Esophagus muscularis mucosa (tissue), 4 donors: ENCODE measurements at regions not wholly inside any gene's neighbourhood (a gene's known extent, or its start where the extent isn't known, plus 50 kb on each side); places are given as distances from the start of the nearest gene placed in this dataset.

Source experiments
- DNase-seq: peaks from one replicate; pipeline ENCODE4 v3.0.0-alpha.2; 2017; ENCODE audit errors: extremely low spot score
- H3K27ac ChIP-seq, 4 donors: fragments of 200-600 bp; sonication (generic); replicated peaks in 1 of 4; 1 replicate in 3 of 4; 2 replicates in 1 of 4; pipeline ENCODE4 v1.5.1; 2016 to 2019; ENCODE audit warnings: mild to moderate bottlenecking in 1 of 4
- H3K27me3 ChIP-seq, 4 donors: fragments of 200-600 bp; sonication (generic); one replicate each; pipeline versions ENCODE4 v1.5.1 to v1.6.0; 2016 to 2019
- H3K36me3 ChIP-seq, 4 donors: fragments of 200-600 bp; sonication (generic); one replicate each; pipeline ENCODE4 v1.5.1; 2016 to 2019
- H3K4me1 ChIP-seq, 4 donors: fragments of 200-600 bp; sonication (generic); one replicate each; pipeline ENCODE4 v1.5.1; 2016 to 2019
- H3K4me3 ChIP-seq, 4 donors: fragments of 200-600 bp; sonication (generic); 1 replicate in 2 of 4; 2 replicates in 2 of 4; pipeline ENCODE4 v1.5.1; 2016 to 2019; ENCODE audit warnings: mild to moderate bottlenecking in 4 of 4, moderate library complexity in 1 of 4
- H3K9me3 ChIP-seq, 4 donors: fragments of 200-600 bp; sonication (generic); 1 replicate in 3 of 4; 2 replicates in 1 of 4; pipeline ENCODE4 v1.5.1; 2016 to 2019
- CTCF ChIP-seq, 3 experiments: fragments of 200-600 bp in 2 of 3; fragments of 450-650 bp in 1 of 3; sonication (generic) in 2 of 3; IDR thresholded peaks; one replicate each; pipeline ENCODE4 v1.5.1; 2017 to 2019; ENCODE audit warnings: antibody characterized with exemption in 3 of 3, mild to moderate bottlenecking in 2 of 3, moderate library complexity in 1 of 3
- EP300 ChIP-seq: sonication (generic); formaldehyde crosslinking; IDR thresholded peaks from one replicate; pipeline ENCODE4 v1.6.1; 2017; ENCODE audit warnings: antibody characterized with exemption
- POLR2A ChIP-seq: fragments of 450-650 bp; IDR thresholded peaks from one replicate; pipeline ENCODE4 v1.6.1; 2017; ENCODE audit warnings: antibody characterized with exemption, moderate library complexity, mild to moderate bottlenecking, low read depth
- POLR2AphosphoS5 ChIP-seq, 2 donors: sonication (generic); formaldehyde crosslinking; IDR thresholded peaks; one replicate each; pipeline ENCODE4 v1.6.1; 2017; ENCODE audit warnings: antibody characterized with exemption in 2 of 2
- WGBS: methylation state at CpG from one replicate; pipeline ENCODE4 v1.1.5; 2018; 5-methylcytosine and 5-hydroxymethylcytosine counted together
- intact Hi-C: fragments of 100-400 bp; cut with DNase I; formaldehyde crosslinking; loops from one replicate; pipeline ENCODE4 v1.15.1; 2023

GRCh38 chr5:105836268-105836667, 1834.5 kb downstream of the EFNA5 start:
- Histone ChIP-seq H3K9me3 (no peaks in the 10 kb centered on the region), H3K4me3 (no peak overlapping the region), H3K27me3 (no peaks in the 10 kb centered on the region), H3K27ac (no peak overlapping the region), H3K36me3 (no peaks in the 10 kb centered on the region), H3K4me1 (no peaks in the 10 kb centered on the region)
- TF ChIP-seq EP300 = no peak
- TF ChIP-seq POLR2AphosphoS5 (IDR thresholded peaks at IDR 0.05) = no peak
- TF ChIP-seq CTCF (IDR thresholded peaks at IDR 0.05) = no peak
- no peak for TF ChIP-seq POLR2A
- intact Hi-C loops = no loop called here
- no peak for DNase-seq

GRCh38 chr5:105828821-105829220, 1841.9 kb downstream of the EFNA5 start:
- no peaks in the 10 kb centered on the region for H3K27me3 ChIP-seq
- H3K36me3 ChIP-seq = no peaks in the 10 kb centered on the region
- TF ChIP-seq CTCF (IDR thresholded peaks at IDR 0.05) = no peak
- TF ChIP-seq EP300 = no peak
- TF ChIP-seq POLR2A = no peak
- TF ChIP-seq POLR2AphosphoS5 (IDR thresholded peaks at IDR 0.05) = no peak
- no peaks in the 10 kb centered on the region for H3K4me1 ChIP-seq
- intact Hi-C loops = no loop called here
- no peak overlapping the region for H3K4me3 ChIP-seq
- H3K27ac ChIP-seq = no peak overlapping the region
- no peak for DNase-seq
- WGBS = 59% methylated on average over 1 of the region's 1 CpG
- no peaks in the 10 kb centered on the region for H3K9me3 ChIP-seq

GRCh38 chr5:105821800-105822199, 1848.9 kb downstream of the EFNA5 start:
- H3K9me3 ChIP-seq = no peaks in the 10 kb centered on the region
- no peaks in the 10 kb centered on the region for H3K36me3 ChIP-seq
- no peaks in the 10 kb centered on the region for H3K4me1 ChIP-seq
- no peak for TF ChIP-seq POLR2A
- TF ChIP-seq CTCF (IDR thresholded peaks at IDR 0.05) = no peak
- H3K4me3 ChIP-seq = no peak overlapping the region
- DNase-seq = no peak
- 82% methylated on average over 2 of the region's 2 CpGs for whole genome bisulfite sequencing
- intact Hi-C loops = no loop called here
- H3K27ac ChIP-seq = no peak overlapping the region
- no peaks in the 10 kb centered on the region for H3K27me3 ChIP-seq

GRCh38 chr5:105817914-105818313, 1852.8 kb downstream of the EFNA5 start:
- H3K27ac ChIP-seq = no peak overlapping the region
- no peaks in the 10 kb centered on the region for H3K9me3 ChIP-seq
- intact Hi-C loops = no loop called here
- H3K27me3 ChIP-seq = no peaks in the 10 kb centered on the region
- TF ChIP-seq EP300 (no peak), CTCF (IDR thresholded peaks at IDR 0.05) (no peak), POLR2AphosphoS5 (IDR thresholded peaks at IDR 0.05) (no peak), POLR2A (no peak)
- no peak for DNase-seq
- H3K4me1 ChIP-seq = no peaks in the 10 kb centered on the region
- no peaks in the 10 kb centered on the region for H3K36me3 ChIP-seq
- WGBS = 80% methylated on average over 2 of the region's 2 CpGs
- H3K4me3 ChIP-seq = no peak overlapping the region

- Histone ChIP-seq H3K27ac (no peak overlapping the region), H3K36me3 (no peaks in the 10 kb centered on the region), H3K4me3 (no peak overlapping the region), H3K9me3 (no peaks in the 10 kb centered on the region), H3K4me1 (no peaks in the 10 kb centered on the region), H3K27me3 (no peaks in the 10 kb centered on the region)
- DNase-seq = no peak
- intact Hi-C loops = no loop called here
- 81% methylated on average over 3 of the region's 3 CpGs for WGBS
- no peak for TF ChIP-seq CTCF (IDR thresholded peaks at IDR 0.05)
- no peak for TF ChIP-seq EP300
- no peak for TF ChIP-seq POLR2A
- TF ChIP-seq POLR2AphosphoS5 (IDR thresholded peaks at IDR 0.05) = no peak
These were observed 1853.3 kb downstream of the EFNA5 start for GRCh38 chr5:105817416-105817815.
